ENCODE measurements at regions not wholly inside any gene's neighbourhood (a gene's known extent, or its start where the extent isn't known, plus 50 kb on each side); places are given as distances from the start of the nearest gene placed in this dataset.
"Not testable (repeated sequence)": the region's sequence is repeated elsewhere in the genome, so short reads cannot be mapped to it uniquely, and the experiment has no call there.

GRCh38 chr1:149157409-149157808 lies 54.1 kb upstream of the NBPF9 start:
- DNase-seq, result not testable (repeated sequence)

DNA sequence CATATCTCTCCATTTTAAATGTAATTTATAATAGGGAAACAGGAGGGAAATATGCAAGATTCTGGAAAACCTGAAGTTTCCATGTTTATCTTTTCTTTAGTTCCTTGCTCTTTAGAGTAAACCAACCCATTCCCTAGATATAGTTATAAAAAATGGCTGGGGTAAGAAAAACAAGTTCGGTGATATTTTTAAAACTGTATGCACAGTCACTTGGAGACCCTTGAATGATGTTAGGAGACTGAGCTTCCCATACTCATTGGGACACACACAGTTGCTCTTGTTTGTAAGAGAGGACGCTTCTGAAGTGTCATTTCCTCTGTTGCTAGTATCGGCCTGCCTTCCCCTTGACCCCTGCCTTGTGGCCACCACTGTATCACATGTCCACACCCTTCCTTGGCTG lies 55.0 kb upstream of the NBPF9 start:
- DNase-seq, result not testable (repeated sequence)

DNA sequence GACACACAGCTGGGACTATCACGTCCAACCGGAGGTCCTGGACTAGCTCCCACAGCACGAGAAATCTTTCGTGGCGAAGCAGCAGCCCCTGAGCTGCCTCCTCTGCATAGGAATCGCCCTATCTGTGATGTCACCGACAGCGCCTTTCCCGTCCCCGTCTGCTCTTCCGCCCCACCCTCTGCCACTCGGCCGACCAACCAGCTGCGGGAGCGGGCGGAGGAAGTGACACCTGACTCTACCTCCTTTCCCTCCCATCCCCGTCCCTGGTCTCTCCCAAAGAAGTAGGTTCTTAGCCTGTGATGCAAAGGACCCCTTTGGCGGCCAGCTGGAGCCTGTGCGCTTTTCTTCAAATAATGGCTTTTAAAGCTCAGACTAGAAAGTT lies 59.7 kb upstream of the NBPF9 start:
- DNase-seq, result not testable (repeated sequence)

GRCh38 chr1:149174765-149175164 lies 71.4 kb upstream of the NBPF9 start:
- DNase-seq, result not testable (repeated sequence)

GRCh38 chr1:149175812-149176211 lies 72.5 kb upstream of the NBPF9 start:
- DNase-seq, result not testable (repeated sequence)

DNA sequence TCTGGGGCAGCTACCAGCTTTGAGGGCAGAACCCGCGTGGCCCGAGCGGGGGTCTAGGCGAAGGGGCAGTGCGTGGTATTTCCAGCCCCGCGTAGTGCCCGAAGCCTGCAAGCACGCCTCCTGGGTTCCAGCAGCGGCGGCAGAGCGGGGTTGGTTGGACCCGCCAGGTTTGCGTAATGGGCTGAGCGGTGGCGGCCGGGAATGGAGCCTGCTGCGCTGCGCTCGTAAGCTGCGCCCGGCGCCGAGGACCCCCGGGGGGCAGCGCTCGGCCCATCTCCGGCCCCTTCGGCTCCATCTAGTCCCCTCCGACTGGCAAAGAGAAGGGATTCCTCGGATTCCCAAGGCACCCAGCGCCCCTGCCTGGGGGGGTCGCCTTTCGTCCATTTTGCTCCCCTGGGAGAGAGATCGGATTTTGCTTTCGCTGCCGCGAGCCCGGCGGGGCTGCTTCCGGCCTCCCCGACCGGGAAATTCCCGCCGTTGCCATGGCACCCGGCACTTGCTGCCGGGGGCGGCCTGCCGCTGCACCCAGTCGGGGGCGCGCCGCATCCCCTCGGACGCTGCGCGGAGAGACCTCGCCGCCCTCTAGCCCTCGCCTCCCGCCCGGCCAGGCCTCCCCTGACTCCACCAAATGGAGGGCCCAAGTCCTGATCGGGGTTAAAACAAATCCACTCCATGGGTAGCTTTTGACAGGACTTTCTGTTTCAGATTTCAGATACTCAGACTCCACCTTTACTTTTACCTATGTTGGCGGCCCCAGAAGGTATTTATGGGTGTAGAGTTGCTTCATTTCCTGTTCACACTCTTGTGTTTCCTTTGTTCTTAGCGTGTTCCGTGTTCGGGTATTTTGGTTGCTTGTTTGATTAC lies 73.3 kb upstream of the NBPF9 start:
- DNase-seq, result not testable (repeated sequence)

- DNase-seq, result not testable (repeated sequence)
These were observed 87.4 kb upstream of the NBPF9 start for GRCh38 chr1:149190742-149191141.

GRCh38 chr1:149196651-149197050 lies 93.3 kb upstream of the NBPF9 start:
- not testable (repeated sequence) for DNase-seq

DNA sequence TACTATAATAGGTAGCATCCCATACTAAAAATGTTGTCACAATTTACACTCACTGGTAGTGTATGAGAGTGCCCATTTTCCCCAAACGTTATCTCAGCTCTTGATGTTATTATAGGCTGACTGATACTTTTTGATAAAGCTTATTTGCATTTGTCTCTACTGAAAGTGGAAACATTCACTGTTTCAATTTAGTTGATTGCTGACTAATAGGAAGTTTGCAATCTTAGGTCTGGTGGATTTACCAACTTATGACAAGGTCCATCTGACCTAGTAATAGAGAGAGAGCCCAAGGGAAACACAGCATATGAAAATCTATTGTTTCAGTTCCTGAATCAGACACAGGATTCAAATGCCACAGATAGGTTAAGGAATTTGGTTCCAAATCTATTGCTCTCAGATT lies 97.2 kb upstream of the NBPF9 start:
- DNase-seq, result not testable (repeated sequence)

GRCh38 chr1:149202283-149202682 lies 98.9 kb upstream of the NBPF9 start:
- DNase-seq, result not testable (repeated sequence)

GRCh38 chr1:149204396-149204795 lies 101.0 kb upstream of the NBPF9 start:
- DNase-seq, result not testable (repeated sequence)

DNA sequence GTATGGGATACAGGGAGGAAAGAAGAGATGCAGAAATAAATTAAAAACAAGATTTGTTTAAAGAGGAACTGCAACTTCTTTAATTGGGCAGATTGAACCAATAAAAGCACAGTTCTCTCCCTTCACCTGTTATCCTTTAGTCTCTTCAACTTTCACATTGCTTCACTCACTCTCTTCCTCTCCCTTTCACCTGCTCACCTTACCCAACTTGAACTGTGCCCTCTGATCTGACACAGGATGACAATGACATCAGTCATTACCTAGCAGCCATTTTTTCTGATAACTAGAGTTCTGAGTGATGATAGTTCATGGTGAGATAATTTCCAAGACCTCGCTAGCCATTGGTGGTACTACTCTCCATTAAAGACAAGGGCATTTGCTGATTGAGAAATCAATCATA lies 105.5 kb upstream of the NBPF9 start:
- not testable (repeated sequence) for DNase-seq

- DNase-seq, result not testable (repeated sequence)
These were observed 108.5 kb upstream of the NBPF9 start for GRCh38 chr1:149211757-149212420.

- not testable (repeated sequence) for DNase-seq
These were observed 109.6 kb upstream of the NBPF9 start for GRCh38 chr1:149212946-149213345.

- not testable (repeated sequence) for DNase-seq
These were observed 110.3 kb upstream of the NBPF9 start for GRCh38 chr1:149213673-149214072.

DNA sequence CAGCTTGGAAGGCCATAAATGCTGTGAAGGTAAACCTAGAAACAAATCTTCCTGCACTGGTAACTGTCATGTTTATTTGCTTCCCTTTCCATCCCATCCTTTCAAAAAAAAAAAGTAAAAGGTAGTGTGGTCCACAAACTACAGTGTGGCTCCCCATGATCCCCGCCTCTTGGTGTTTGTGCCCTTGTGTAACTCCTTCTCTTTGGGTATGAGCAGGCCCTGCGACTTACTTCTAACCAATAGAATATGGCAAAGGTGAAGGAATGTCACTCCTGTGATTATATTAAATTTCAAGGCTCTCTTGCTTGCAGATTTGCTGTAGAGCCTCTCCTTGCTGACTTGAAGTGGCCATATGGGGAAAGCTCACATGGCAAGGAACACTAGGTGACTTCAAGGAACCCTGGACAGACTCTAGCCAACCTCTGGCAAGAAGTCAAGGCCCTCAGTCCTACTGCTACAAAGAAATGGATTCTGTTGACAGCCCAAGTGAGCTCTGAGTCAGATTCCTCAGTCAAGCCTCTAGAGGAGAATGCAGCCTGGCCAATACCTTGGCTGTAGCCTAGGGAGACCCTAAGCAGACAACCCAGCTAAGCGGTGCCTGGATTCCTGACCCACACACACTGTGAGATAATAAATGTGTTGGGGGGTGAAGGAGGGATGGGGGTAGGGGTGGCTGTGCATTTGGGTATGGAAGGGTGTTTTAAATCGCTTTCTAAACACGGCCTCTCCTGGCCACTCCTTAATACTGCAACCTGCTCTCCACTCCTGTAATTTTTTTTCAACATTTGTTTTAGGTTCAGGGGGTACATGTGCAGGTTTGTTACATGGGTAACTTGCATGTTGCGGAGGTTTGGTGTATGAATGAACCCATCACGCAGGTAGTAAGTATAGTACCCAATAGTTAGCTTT lies 115.0 kb upstream of the NBPF9 start:
- not testable (repeated sequence) for DNase-seq

DNA sequence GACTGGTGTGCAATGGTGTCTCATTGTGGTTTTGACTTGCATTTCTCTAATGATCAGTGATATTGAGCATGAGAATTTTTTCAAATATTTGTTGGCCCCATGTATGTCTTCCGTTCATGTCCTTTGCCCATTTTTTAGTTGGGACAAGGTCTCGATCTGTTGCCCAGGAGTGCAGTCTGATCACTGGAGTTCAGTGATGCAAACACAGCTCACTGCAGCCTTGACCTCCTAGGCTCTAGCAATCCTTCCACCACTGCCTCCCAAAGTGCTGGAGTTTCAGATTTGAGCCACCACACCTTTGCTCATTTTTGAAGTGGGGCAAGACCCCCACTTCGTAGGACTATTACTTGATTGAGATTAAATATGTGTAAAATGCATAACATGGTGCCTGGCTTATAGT lies 116.2 kb upstream of the NBPF9 start:
- not testable (repeated sequence) for DNase-seq

DNA sequence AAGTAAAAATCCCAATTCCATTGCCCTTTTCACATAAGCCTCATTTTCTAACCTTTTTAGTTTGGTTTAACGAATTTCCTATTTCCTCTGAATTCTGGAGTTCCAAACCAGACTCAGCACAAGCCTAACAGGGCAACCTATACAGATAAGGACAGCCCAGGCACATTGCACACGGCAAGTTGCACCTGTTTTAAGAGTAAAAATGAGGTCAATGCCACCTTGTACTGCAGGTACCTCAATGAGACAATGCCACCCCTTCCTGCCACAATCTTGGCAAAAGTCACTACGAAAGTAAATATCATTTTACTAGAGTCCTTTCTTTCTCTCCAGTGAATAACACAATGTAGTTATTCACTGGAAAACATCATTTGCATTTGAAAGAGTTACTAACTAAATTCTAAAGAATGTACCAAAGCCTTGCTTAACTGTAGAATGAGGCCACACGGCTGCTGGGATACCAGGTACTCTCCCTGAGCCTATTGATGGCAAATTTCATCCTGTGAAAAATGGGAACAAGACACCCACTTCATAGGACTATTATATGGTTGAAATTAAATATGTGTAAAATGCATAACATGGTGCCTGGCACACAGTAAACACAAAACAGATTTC lies 117.2 kb upstream of the NBPF9 start:
- DNase-seq, result not testable (repeated sequence)

GRCh38 chr1:149227933-149228665 lies 124.7 kb upstream of the NBPF9 start:
- DNase-seq, result not testable (repeated sequence)

- DNase-seq, result not testable (repeated sequence)
These were observed 125.6 kb upstream of the NBPF9 start for GRCh38 chr1:149228672-149229585.

GRCh38 chr1:149229813-149230212 lies 126.5 kb upstream of the NBPF9 start:
- not testable (repeated sequence) for DNase-seq
